ENCODE measurements at regions not wholly inside any gene's neighbourhood (a gene's known extent, or its start where the extent isn't known, plus 50 kb on each side); places are given as distances from the start of the nearest gene placed in this dataset.

DNA sequence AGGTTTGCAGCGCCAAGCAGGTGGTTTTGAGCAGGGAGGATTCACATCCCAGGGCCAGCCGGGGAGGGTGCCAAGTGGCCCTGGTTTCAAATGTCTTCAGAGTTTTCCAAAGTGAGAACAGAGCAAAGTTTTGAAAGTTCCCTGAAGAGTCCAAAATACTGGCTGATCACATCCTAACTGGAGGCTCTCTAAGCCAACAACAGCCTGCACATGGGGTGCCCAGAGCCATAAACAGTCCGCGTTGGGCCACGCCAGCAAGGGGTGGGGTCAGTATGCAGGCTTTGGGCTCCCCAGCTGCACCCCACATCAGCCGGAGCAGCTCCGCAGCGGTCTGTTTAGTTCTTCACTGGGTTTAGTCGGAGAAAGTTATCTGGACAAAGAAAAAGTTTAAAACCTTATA lies 150.9 kb downstream of the C16orf95 start:
- no peak overlapping the region for H3K4me3 ChIP-seq (ENCODE audit: low read depth, low read length)
- TF ChIP-seq, protein P1, sequence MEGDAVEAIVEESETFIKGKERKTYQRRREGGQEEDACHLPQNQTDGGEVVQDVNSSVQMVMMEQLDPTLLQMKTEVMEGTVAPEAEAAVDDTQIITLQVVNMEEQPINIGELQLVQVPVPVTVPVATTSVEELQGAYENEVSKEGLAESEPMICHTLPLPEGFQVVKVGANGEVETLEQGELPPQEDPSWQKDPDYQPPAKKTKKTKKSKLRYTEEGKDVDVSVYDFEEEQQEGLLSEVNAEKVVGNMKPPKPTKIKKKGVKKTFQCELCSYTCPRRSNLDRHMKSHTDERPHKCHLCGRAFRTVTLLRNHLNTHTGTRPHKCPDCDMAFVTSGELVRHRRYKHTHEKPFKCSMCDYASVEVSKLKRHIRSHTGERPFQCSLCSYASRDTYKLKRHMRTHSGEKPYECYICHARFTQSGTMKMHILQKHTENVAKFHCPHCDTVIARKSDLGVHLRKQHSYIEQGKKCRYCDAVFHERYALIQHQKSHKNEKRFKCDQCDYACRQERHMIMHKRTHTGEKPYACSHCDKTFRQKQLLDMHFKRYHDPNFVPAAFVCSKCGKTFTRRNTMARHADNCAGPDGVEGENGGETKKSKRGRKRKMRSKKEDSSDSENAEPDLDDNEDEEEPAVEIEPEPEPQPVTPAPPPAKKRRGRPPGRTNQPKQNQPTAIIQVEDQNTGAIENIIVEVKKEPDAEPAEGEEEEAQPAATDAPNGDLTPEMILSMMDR (IDR thresholded peaks at IDR 0.05; ENCODE audit: insufficient read depth, low read length, missing control alignments), result no peak
- no peak for DNase-seq (ENCODE audit: low read depth, low spot score)
- CTCF ChIA-PET, result interaction anchor here (0.9 to 1.3 kb wide), 3 partner anchors 16 to 103 kb away, joined by 3 read pairs; no protein-coding TSS in a partner anchor
- POLR2A ChIA-PET, result no interaction called here

DNA sequence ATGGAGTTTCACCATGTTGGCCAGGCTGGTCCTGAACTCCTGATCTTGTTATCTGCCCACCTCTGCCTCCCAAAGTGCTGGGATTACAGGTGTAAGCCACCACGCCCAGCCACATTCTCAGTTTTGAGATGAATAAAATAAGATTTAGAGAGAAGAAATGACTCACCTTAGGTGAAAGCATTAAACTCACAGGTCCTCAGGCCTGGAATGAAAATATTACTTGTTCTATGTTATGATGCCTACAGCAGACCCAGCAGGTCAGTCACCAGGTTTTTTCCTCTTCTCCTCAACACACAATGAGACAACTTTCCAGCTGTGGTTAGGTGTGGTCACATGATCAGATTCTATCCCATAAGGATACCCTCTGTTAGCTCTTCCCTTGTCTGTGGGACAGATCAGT lies 150.3 kb downstream of the C16orf95 start:
- TF ChIP-seq, protein P1 (IDR thresholded peaks at IDR 0.05; ENCODE audit: insufficient read depth, low read length, missing control alignments), result no peak
- ChIA-PET POLR2A (no interaction called here), CTCF (no interaction called here)
- DNase-seq (ENCODE audit: low read depth, low spot score), result no peak
- H3K4me3 ChIP-seq (ENCODE audit: low read depth, low read length), result no peak overlapping the region

DNA sequence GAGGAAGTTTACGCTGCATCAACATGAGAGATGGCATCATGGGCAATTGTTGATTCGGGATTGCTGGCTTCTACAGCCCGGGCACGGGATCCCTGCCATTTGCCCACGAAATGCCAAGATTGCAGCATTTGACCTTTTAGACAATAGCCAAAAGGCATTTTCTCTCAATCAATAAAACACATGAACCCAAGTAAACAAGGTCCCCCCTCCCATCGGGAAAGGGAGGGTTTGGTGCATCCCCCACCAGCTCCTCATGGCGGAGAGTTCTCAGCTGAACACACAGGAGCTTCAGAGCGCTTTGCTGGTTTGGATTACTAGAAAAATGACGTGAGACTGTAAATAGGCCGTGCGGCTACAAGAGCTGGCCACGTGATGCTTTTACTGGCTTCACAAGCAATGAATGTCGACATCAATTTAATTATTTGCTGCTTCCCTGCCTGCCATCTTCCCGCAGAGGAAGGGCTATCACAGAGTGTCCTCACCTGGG lies 147.6 kb downstream of the C16orf95 start:
- CTCF ChIA-PET, result no interaction called here
- H3K4me3 ChIP-seq (ENCODE audit: low read depth, low read length), result no peak overlapping the region
- no peak for DNase-seq (ENCODE audit: low read depth, low spot score)
- POLR2A ChIA-PET, result no interaction called here
- TF ChIP-seq, protein P1 (IDR thresholded peaks at IDR 0.05; ENCODE audit: insufficient read depth, low read length, missing control alignments), result no peak

DNA sequence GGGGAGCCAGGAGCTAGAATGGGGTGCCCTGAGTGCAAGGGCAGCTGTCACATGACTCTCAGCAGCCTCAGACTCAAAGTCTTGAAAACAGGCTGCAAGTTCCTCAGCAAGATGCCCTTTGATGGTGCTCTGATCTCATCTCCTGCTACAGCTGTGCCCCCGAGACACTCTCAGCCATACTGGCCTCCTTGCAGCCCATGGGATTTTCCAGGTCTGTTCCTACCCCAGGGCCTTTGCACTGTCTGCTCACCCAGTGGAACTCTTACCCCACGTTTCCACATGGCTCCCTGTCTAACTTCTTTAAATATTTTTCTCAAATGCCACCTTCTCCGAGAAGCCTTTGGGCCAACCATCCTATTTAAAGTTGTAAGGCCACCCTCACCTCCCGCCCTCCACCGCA lies 146.9 kb downstream of the C16orf95 start:
- TF ChIP-seq, protein P1 (IDR thresholded peaks at IDR 0.05; ENCODE audit: insufficient read depth, low read length, missing control alignments), result no peak
- no peak for DNase-seq (ENCODE audit: low read depth, low spot score)
- ChIA-PET POLR2A (no interaction called here), CTCF (no interaction called here)
- H3K4me3 ChIP-seq (ENCODE audit: low read depth, low read length), result no peak overlapping the region

DNA sequence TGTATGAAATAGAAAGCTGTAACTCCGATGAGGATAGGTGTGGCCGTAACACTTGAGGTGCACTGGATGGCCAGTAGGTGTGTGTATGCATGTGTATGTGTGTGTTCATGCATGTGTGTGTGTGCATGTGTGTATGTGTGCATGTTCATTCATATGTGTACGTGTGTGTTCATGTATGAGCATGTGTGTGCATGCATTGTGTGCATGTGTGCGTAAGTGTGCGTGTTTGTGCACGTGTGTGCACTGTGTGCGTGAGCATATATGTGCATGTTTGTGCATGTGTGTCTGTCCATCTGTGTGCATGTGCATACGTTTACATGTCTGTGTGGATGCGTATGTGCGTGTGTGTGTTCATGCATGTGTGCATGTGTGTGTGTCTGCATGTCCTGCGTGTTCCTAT lies 145.5 kb downstream of the C16orf95 start:
- POLR2A ChIA-PET, result no interaction called here
- TF ChIP-seq, protein P1 (IDR thresholded peaks at IDR 0.05; ENCODE audit: insufficient read depth, low read length, missing control alignments), result no peak
- no peak for DNase-seq (ENCODE audit: low read depth, low spot score)
- CTCF ChIA-PET, result no interaction called here
- H3K4me3 ChIP-seq (ENCODE audit: low read depth, low read length), result no peak overlapping the region

DNA sequence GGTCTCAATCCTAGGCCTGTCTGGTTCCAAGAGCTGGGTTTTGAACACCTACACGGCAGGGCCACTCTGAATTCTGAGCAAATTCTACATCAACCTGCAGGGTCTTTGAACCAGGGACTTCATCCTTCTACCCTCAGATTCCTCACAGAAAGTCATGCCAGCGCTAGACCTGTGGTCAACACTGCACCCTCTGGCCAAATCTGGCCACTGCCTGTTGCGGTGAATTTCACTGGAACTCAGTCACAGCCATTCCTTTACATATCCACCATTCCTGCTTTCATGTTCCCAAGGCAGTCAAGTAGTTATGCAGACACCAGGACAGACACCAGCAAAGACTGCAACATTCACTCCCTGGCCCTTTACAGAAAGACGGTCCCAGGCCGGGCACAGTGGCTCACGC lies 144.6 kb downstream of the C16orf95 start:
- DNase-seq (ENCODE audit: low read depth, low spot score), result no peak
- no peak overlapping the region for H3K4me3 ChIP-seq (ENCODE audit: low read depth, low read length)
- POLR2A ChIA-PET, result no interaction called here
- TF ChIP-seq, protein P1 (IDR thresholded peaks at IDR 0.05; ENCODE audit: insufficient read depth, low read length, missing control alignments), result no peak
- CTCF ChIA-PET, result interaction anchor here (1.0 kb wide), 1 partner anchor 18 kb away, joined by 3 read pairs; no protein-coding TSS in a partner anchor
